ENCODE measurements at regions not wholly inside any gene's neighbourhood (a gene's known extent, or its start where the extent isn't known, plus 50 kb on each side); places are given as distances from the start of the nearest gene placed in this dataset.
"Not testable (repeated sequence)": the region's sequence is repeated elsewhere in the genome, so short reads cannot be mapped to it uniquely, and the experiment has no call there.

DNA sequence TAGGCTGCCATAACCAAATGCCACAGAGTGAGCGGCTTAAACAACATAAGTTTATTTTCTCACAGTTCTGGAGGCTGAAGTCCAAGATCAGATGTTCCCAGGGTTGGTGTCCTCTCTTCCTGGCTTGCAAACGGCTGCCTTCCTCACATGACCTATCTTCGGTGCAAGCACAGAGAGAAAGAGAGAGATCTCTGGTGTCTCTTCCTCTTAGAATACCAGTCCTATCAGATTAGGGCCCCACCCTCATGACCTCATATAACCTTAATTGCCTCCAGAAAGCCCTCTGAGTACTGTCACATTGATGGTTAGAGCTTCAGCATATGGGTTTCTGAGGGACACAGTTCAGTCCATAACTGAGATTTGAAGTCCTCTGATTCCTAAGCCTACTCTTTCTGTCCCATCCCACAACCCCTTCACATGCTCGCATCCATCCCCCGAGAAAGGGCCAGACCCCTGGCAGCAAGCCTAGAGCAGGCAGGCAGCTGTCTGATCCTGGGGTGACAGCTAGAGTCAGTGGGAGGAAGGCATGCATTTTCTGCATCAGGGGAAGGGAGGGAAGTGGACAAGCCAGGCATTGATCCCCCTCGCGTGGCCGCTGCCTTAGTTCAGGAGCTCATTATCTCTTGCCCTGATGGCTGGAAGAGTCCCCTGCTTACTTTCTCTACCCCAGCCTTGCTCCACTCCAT lies 114.1 kb downstream of the FAR1 start:
- Mint-ChIP-seq H3K27ac (peak overlapping the region; percentile 58), H3K27me3 (peaks cover 9% of the 10 kb centered on the region), H3K4me3 (no peak overlapping the region), H3K9me3 (no peaks in the 10 kb centered on the region), H3K4me1 (ENCODE audit: unreplicated experiment) (no peaks in the 10 kb centered on the region), H3K36me3 (no peaks in the 10 kb centered on the region)
- TF ChIP-seq, protein P1, sequence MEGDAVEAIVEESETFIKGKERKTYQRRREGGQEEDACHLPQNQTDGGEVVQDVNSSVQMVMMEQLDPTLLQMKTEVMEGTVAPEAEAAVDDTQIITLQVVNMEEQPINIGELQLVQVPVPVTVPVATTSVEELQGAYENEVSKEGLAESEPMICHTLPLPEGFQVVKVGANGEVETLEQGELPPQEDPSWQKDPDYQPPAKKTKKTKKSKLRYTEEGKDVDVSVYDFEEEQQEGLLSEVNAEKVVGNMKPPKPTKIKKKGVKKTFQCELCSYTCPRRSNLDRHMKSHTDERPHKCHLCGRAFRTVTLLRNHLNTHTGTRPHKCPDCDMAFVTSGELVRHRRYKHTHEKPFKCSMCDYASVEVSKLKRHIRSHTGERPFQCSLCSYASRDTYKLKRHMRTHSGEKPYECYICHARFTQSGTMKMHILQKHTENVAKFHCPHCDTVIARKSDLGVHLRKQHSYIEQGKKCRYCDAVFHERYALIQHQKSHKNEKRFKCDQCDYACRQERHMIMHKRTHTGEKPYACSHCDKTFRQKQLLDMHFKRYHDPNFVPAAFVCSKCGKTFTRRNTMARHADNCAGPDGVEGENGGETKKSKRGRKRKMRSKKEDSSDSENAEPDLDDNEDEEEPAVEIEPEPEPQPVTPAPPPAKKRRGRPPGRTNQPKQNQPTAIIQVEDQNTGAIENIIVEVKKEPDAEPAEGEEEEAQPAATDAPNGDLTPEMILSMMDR (conservative IDR thresholded peaks at IDR 0.05): no peak
- no peak for DNase-seq (ENCODE audit: extremely low spot score, unreplicated experiment)

DNA sequence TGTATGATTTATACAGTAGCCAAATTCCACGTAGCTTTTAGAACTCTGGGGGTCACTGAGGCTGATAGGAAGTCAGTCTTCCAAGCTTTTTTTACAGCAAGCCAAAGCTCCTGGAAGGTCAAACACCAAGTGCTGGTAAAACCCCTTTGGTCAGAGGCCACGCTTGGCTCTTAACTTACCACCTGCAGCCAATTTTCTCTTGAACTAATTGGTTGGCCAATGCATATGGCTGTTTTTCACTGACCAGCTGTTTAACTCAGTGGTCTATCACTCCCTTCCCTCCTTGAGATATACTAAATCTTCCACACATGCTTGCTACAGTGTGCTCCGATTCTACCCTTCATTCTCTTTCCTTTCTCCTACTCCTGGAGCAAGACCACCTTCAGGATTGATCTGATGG lies 116.0 kb downstream of the FAR1 start:
- DNase-seq (ENCODE audit: extremely low spot score, unreplicated experiment): no peak
- Mint-ChIP-seq H3K27me3 (no peaks in the 10 kb centered on the region), H3K4me3 (no peak overlapping the region), H3K27ac (no peak overlapping the region), H3K36me3 (no peaks in the 10 kb centered on the region), H3K4me1 (ENCODE audit: unreplicated experiment) (no peaks in the 10 kb centered on the region), H3K9me3 (no peaks in the 10 kb centered on the region)
- TF ChIP-seq, protein P1 (conservative IDR thresholded peaks at IDR 0.05): no peak

DNA sequence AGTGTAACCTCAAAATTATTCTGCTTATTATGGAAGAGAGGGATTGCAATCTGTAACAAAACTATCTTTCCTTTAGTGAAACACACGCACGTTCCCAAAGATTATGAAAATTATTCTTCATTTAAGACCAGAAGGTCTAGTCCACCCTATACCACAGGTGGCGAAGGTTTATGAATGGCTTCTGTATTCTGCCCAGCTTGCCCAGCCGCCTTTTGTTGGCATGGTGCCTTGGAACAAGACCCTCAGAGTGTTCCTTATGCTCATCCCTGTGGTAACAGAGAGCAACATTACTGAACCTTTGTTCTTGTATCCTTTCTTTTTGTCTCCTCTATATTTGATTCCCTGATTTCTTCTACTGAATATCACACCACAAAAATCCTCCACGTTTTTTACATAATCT lies 116.4 kb downstream of the FAR1 start:
- Mint-ChIP-seq H3K4me1 (ENCODE audit: unreplicated experiment) (no peaks in the 10 kb centered on the region), H3K9me3 (no peaks in the 10 kb centered on the region), H3K27ac (no peak overlapping the region), H3K36me3 (no peaks in the 10 kb centered on the region), H3K4me3 (no peak overlapping the region), H3K27me3 (no peaks in the 10 kb centered on the region)
- TF ChIP-seq, protein P1 (conservative IDR thresholded peaks at IDR 0.05): no peak
- no peak for DNase-seq (ENCODE audit: extremely low spot score, unreplicated experiment)

DNA sequence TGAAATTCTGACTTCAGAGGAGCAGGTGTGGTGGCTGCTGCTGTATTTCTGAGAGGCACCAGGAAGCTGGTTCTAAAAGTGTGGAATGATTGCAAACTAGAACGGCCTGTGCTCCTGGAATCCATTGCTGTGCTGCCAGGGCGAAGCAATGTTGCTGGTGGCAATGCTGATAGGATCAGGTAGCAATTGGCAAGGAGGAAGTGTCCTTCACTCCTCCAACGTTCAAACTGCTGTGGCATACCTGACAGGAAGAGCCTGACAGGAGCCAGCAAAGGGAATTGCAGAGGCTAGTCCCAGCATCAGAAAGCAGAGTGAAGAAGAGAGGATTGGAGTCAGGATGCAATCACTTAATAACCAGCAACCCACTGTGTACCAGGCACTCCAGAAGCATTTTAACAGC lies 118.2 kb downstream of the FAR1 start:
- no peaks in the 10 kb centered on the region for H3K4me1 Mint-ChIP-seq (ENCODE audit: unreplicated experiment)
- H3K27ac Mint-ChIP-seq: no peak overlapping the region
- no peak for DNase-seq (ENCODE audit: extremely low spot score, unreplicated experiment)
- no peaks in the 10 kb centered on the region for H3K36me3 Mint-ChIP-seq
- TF ChIP-seq, protein P1 (conservative IDR thresholded peaks at IDR 0.05): no peak
- H3K4me3 Mint-ChIP-seq: no peak overlapping the region
- H3K9me3 Mint-ChIP-seq: no peaks in the 10 kb centered on the region
- H3K27me3 Mint-ChIP-seq: no peaks in the 10 kb centered on the region

DNA sequence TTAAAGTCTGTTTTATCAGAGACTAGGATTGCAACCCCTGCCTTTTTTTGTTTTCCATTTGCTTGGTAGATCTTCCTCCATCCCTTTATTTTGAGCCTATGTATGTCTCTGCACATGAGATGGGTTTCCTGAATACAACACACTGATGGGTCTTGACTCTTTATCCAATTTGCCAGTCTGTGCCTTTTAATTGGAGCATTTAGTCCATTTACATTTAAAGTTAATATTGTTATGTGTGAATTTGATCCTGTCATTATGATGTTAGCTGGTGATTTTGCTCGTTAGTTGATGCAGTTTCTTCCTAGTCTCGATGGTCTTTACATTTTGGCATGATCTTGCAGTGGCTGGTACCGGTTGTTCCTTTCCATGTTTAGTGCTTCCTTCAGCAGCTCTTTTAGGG lies 129.1 kb downstream of the FAR1 start:
- not testable (repeated sequence) for H3K4me3 Mint-ChIP-seq; H3K9me3 Mint-ChIP-seq; H3K4me1 Mint-ChIP-seq (ENCODE audit: unreplicated experiment); DNase-seq (ENCODE audit: extremely low spot score, unreplicated experiment); H3K36me3 Mint-ChIP-seq; H3K27me3 Mint-ChIP-seq; H3K27ac Mint-ChIP-seq

DNA sequence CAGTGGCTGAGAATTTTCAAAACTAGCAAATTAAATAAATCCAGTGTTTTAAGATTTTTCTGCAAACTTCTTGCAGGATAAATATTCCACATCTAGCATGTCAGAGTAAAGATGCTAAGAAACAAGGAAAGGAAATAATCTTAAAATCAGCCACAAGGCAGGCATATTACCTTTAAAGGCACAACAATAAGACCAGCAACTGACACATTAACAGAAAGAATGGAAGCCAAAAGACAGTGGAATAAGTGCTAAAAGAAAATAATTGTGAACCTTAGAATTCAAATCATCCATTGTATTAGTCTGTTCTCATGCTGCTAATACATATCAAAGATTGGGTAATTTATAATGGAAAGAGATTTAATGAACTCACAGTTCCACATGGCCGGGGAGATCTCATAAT lies 132.4 kb downstream of the FAR1 start:
- TF ChIP-seq, protein P1 (conservative IDR thresholded peaks at IDR 0.05): no peak
- no peaks in the 10 kb centered on the region for H3K4me1 Mint-ChIP-seq (ENCODE audit: unreplicated experiment)
- H3K4me3 Mint-ChIP-seq: no peak overlapping the region
- no peaks in the 10 kb centered on the region for H3K27me3 Mint-ChIP-seq
- H3K27ac Mint-ChIP-seq: no peak overlapping the region
- H3K9me3 Mint-ChIP-seq: no peaks in the 10 kb centered on the region
- no peaks in the 10 kb centered on the region for H3K36me3 Mint-ChIP-seq
- DNase-seq (ENCODE audit: extremely low spot score, unreplicated experiment): no peak

Measured in type B pancreatic cell (in vitro differentiated cells).